SK-N-SH (cell line): ENCODE measurements at regions not wholly inside any gene's neighbourhood (a gene's known extent, or its start where the extent isn't known, plus 50 kb on each side); places are given as distances from the start of the nearest gene placed in this dataset.
A peak's percentile ranks its signal among the peaks of the same experiment; 100 is the strongest.

Source experiments
- CTCF ChIA-PET: fragments of 300-600, 350-600 bp; formaldehyde crosslinking; extraction: SDS; loops from one replicate; lab custom pipeline; 2021; lab: Yijun Ruan, JAX
- POLR2A ChIA-PET: fragments of 350-600 bp; sonication (Branson Sonifier 250); formaldehyde crosslinking; extraction: SDS; loops from one replicate; lab custom pipeline; 2020; ENCODE audit warnings: antibody characterized with exemption, inconsistent platforms; lab: Yijun Ruan, JAX
- DNase-seq: peaks from one replicate; pipeline ENCODE4 v3.0.0; 2012
- H2AFZ ChIP-seq: fragments of 200-600 bp; sonication (generic); 2 replicates; pipeline ENCODE4 v1.8.1; 2016; ENCODE audit warnings: antibody characterized with exemption, mild to moderate bottlenecking, low read depth
- H3F3A ChIP-seq: fragments of 200-600 bp; sonication (generic); replicated peaks from 2 replicates; pipeline ENCODE3; 2016; ENCODE audit warnings: antibody characterized with exemption, mild to moderate bottlenecking; ENCODE audit not compliant: insufficient read depth
- H3K27ac ChIP-seq, 2 experiments: fragments of 200-500 bp in 1 of 2; fragments of 200-600 bp in 1 of 2; sonication (Bioruptor generic) in 1 of 2; sonication (generic), shearing (Covaris generic) in 1 of 2; 2 replicates each; pipeline versions ENCODE4 v1.5.1 to v1.6.1; 2014 to 2016; ENCODE audit warnings: low read depth in 2 of 2, inconsistent platforms in 1 of 2, low read length in 1 of 2, mild to moderate bottlenecking in 1 of 2, mixed read lengths in 1 of 2
- H3K27me3 ChIP-seq: fragments of 200-600 bp; sonication (generic), shearing (Covaris generic); 2 replicates; pipeline ENCODE4 v1.6.1; 2016; ENCODE audit warnings: mixed run types; ENCODE audit not compliant: insufficient read depth
- H3K36me3 ChIP-seq, 2 experiments: fragments of 200-500 bp in 1 of 2; fragments of 200-600 bp in 1 of 2; sonication (Bioruptor generic) in 1 of 2; sonication (generic) in 1 of 2; replicated peaks in 1 of 2; 2 replicates each; pipeline versions ENCODE3 to v1.5.1; 2014 to 2016; ENCODE audit warnings: low read length in 1 of 2, mild to moderate bottlenecking in 1 of 2; ENCODE audit not compliant: insufficient read depth in 2 of 2, control insufficient read depth in 1 of 2
- H3K4me1 ChIP-seq, 2 experiments: fragments of 200-500 bp in 1 of 2; fragments of 200-600 bp in 1 of 2; sonication (Bioruptor generic) in 1 of 2; sonication (generic), shearing (Covaris generic) in 1 of 2; 2 replicates each; pipeline versions ENCODE4 v1.5.1 to v1.6.1; 2014 to 2016; ENCODE audit warnings: low read depth in 1 of 2, low read length in 1 of 2, mixed run types in 1 of 2; ENCODE audit not compliant: insufficient read depth in 2 of 2, control insufficient read depth in 1 of 2
- H3K4me2 ChIP-seq: fragments of 200-600 bp; sonication (generic), shearing (Covaris generic); 2 replicates; pipeline ENCODE4 v1.6.1; 2017; ENCODE audit warnings: mixed run types
- H3K4me3 ChIP-seq, 2 experiments: fragments of 200-500 bp in 1 of 2; fragments of 200-600 bp in 1 of 2; sonication (Bioruptor generic) in 1 of 2; sonication (generic), shearing (Covaris generic) in 1 of 2; 2 replicates each; pipeline versions ENCODE4 v1.5.1 to v1.8.1; 2014 to 2016; ENCODE audit warnings: low read depth in 2 of 2, inconsistent platforms in 1 of 2, low read length in 1 of 2, mild to moderate bottlenecking in 1 of 2, mixed read lengths in 1 of 2, moderate library complexity in 1 of 2
- H3K79me2 ChIP-seq: fragments of 200-600 bp; sonication (generic); 2 replicates; pipeline ENCODE4 v1.8.1; 2017; ENCODE audit warnings: mild to moderate bottlenecking; ENCODE audit not compliant: insufficient read depth
- H3K9ac ChIP-seq: fragments of 200-600 bp; sonication (generic); 2 replicates; pipeline ENCODE4 v1.6.1; 2017; ENCODE audit warnings: mixed run types
- H3K9me2 ChIP-seq: fragments of 200-600 bp; sonication (generic); 2 replicates; pipeline ENCODE4 v1.6.1; 2017; ENCODE audit warnings: mixed run types
- H3K9me3 ChIP-seq: fragments of 200-600 bp; sonication (generic); 2 replicates; pipeline ENCODE4 v1.6.1; 2017; ENCODE audit warnings: mixed run types, mild to moderate bottlenecking, moderate library complexity
- H4K20me1 ChIP-seq: fragments of 200-600 bp; sonication (generic); 2 replicates; pipeline ENCODE4 v1.6.1; 2017; ENCODE audit warnings: mild to moderate bottlenecking, mixed run types; ENCODE audit not compliant: insufficient read depth
- CTCF ChIP-seq: fragments of 200-600 bp; sonication (generic); IDR thresholded peaks from 2 replicates; pipeline ENCODE4 v1.6.1; 2017; ENCODE audit warnings: antibody characterized with exemption, mild to moderate bottlenecking, moderate library complexity
- FOXJ3 ChIP-seq: sonication (generic); formaldehyde crosslinking; IDR thresholded peaks from 2 replicates; pipeline ENCODE4 v1.5.1; 2020; ENCODE audit warnings: mild to moderate bottlenecking, missing genetic modification reagents
- GATA2 ChIP-seq: sonication (generic); formaldehyde crosslinking; IDR thresholded peaks from 2 replicates; pipeline ENCODE4 v1.5.0; 2020; ENCODE audit warnings: mild to moderate bottlenecking, missing genetic modification reagents
- JUND ChIP-seq: IDR thresholded peaks from 2 replicates; pipeline ENCODE4 v1.4.0; 2012
- MAX ChIP-seq: IDR thresholded peaks from 2 replicates; pipeline ENCODE4 v1.4.0; 2012; ENCODE audit warnings: low read depth
- MXI1 ChIP-seq: IDR thresholded peaks from 2 replicates; pipeline ENCODE4 v1.6.1; 2012; ENCODE audit warnings: mild to moderate bottlenecking, low read depth, low read length, improper control_type of control experiment
- NFIC ChIP-seq: IDR thresholded peaks from 2 replicates; pipeline ENCODE4 v1.4.0; 2012; ENCODE audit warnings: borderline replicate concordance
- POLR2AphosphoS5 ChIP-seq: IDR thresholded peaks from 2 replicates; pipeline ENCODE4 v1.6.1; 2012; ENCODE audit warnings: low read depth, low read length
- REST ChIP-seq: IDR thresholded peaks from 2 replicates; pipeline ENCODE4 v1.6.1; 2012; ENCODE audit warnings: mild to moderate bottlenecking, low read depth, low read length, moderate library complexity
- RFX5 ChIP-seq: IDR thresholded peaks from 2 replicates; pipeline ENCODE4 v1.6.1; 2012; ENCODE audit warnings: mild to moderate bottlenecking, improper control_type of control experiment, low read length
- TAF1 ChIP-seq: IDR thresholded peaks from 2 replicates; pipeline ENCODE4 v1.6.1; 2012; ENCODE audit warnings: low read depth, mild to moderate bottlenecking, low read length, moderate library complexity, borderline replicate concordance
- TEAD4 ChIP-seq: IDR thresholded peaks from 2 replicates; pipeline ENCODE4 v1.4.0; 2012; ENCODE audit warnings: mild to moderate bottlenecking, borderline replicate concordance; ENCODE audit not compliant: insufficient read depth
- YY1 ChIP-seq: IDR thresholded peaks from 2 replicates; pipeline ENCODE4 v1.4.0; 2012; ENCODE audit warnings: low read depth, mild to moderate bottlenecking
- WGBS: methylation state at CpG from one replicate; pipeline ENCODE4 v1.1.6; 2017; ENCODE audit warnings: low lambda C conversion rate; 5-methylcytosine and 5-hydroxymethylcytosine counted together
- TF ChIP-seq, protein P1 (sequence below): IDR thresholded peaks from 2 replicates; pipeline ENCODE4; 2012
- TF ChIP-seq, protein P2 (sequence below): fragments of 150-350 bp; IDR thresholded peaks from 2 replicates; pipeline ENCODE4 v1.6.1; 2017; ENCODE audit warnings: antibody characterized with exemption, low read length, low read depth, borderline replicate concordance

DNA sequence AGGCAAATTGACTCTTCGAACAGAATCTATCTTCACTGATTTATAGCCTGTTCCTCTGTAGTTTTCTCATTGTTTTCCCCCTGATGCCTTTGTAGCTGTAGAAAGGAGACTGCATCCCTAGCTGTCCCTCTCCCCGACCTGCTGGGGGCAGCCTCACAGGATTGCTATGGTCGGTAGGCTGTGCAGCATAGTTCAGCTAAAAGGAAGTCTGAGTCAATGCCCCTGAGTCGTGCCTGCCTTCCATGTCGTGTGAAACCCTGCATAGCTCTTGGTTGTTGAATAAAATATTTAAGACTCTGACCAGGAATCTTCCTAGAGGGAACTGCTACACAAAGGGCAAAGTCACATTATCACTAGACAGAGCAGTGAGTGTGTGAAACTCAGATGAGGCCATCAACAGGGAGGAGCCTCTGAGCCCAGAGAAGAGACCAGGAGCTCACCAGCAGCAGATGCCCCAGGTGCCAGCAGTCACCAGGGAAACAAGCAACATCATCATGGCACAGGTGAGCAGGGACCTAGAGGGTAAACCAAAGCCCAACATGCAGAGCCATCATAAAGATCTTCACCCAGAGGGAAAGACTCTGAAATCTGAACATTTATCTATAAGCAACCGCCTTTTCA is 108.4 kb upstream of the NBEA start:
- H3K27ac ChIP-seq: no peak overlapping the region
- no peaks in the 10 kb centered on the region for H4K20me1 ChIP-seq
- H3K4me2 ChIP-seq: no peak overlapping the region
- H3K4me1 ChIP-seq: no peaks in the 10 kb centered on the region
- no peak overlapping the region for H3K4me3 ChIP-seq
- H2AFZ ChIP-seq: no peak overlapping the region
- no peaks in the 10 kb centered on the region for H3K27me3 ChIP-seq
- TF ChIP-seq FOXJ3 (CRISPR knock-in tag): no peak
- no peak for TF ChIP-seq TAF1
- TF ChIP-seq, protein P1, sequence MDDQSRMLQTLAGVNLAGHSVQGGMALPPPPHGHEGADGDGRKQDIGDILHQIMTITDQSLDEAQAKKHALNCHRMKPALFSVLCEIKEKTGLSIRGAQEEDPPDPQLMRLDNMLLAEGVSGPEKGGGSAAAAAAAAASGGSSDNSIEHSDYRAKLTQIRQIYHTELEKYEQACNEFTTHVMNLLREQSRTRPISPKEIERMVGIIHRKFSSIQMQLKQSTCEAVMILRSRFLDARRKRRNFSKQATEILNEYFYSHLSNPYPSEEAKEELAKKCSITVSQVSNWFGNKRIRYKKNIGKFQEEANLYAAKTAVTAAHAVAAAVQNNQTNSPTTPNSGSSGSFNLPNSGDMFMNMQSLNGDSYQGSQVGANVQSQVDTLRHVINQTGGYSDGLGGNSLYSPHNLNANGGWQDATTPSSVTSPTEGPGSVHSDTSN: no peak
- peak; percentile 15; the same call in 1 of the 2 replicates for TF ChIP-seq CTCF
- no peak for TF ChIP-seq REST
- no peak for TF ChIP-seq MAX
- TF ChIP-seq GATA2 (CRISPR knock-in tag): no peak
- TF ChIP-seq, all 33 proteins: peak for 1
- H3F3A ChIP-seq: no peaks in the 10 kb centered on the region
- H3K9me3 ChIP-seq: no peaks in the 10 kb centered on the region
- H3K9me2 ChIP-seq: no peaks in the 10 kb centered on the region
- no peaks in the 10 kb centered on the region for H3K36me3 ChIP-seq
- ChIA-PET CTCF (interaction anchor here (1.3 kb wide), 1 partner anchor 8 kb away, joined by 3 read pairs; no protein-coding TSS in a partner anchor), POLR2A (no interaction called here)
- no peak overlapping the region for H3K9ac ChIP-seq
- no peak for DNase-seq
- H3K79me2 ChIP-seq: no peaks in the 10 kb centered on the region
- WGBS: 30% methylated on average over 6 of the region's 6 CpGs

DNA sequence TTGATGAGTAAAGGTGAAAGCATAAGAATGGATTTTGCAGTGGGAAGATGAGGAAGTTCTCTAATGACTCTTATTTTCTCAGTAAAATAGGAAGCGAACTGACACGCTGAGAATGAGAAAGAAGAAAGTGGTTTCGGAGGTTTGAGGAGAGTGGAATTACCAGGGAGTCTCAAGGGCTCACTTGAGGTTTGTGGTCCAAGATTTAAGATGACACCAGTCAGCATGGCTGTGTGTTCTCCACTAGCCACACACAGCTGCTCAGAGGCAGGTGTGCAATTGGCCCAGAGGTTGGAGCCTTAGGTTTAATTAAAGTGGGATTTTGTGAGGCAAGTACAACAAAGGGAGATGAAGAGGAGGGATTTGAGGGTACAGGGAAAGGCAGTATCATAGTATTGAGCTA is 99.6 kb upstream of the NBEA start:
- Histone ChIP-seq H2AFZ (no peak overlapping the region), H3F3A (no peaks in the 10 kb centered on the region), H3K9ac (no peak overlapping the region), H3K79me2 (no peaks in the 10 kb centered on the region), H3K27ac (no peak overlapping the region), H3K4me3 (no peak overlapping the region), H3K36me3 (no peaks in the 10 kb centered on the region), H3K9me3 (no peaks in the 10 kb centered on the region), H4K20me1 (no peaks in the 10 kb centered on the region), H3K9me2 (no peaks in the 10 kb centered on the region), H3K4me1 (no peaks in the 10 kb centered on the region), H3K4me2 (no peak overlapping the region), H3K27me3 (peaks cover 4% of the 10 kb centered on the region; the same call in 1 of the 2 replicates)
- ChIA-PET POLR2A (no interaction called here), CTCF (no interaction called here)
- 85% methylated on average over 3 of the region's 3 CpGs for WGBS
- DNase-seq: no peak
- TF ChIP-seq RFX5 (no peak), CTCF (no peak), TEAD4 (no peak), MAX (no peak), JUND (no peak), YY1 (no peak), POLR2AphosphoS5 (no peak), MXI1 (no peak), NFIC (no peak)
- TF ChIP-seq, protein P2, sequence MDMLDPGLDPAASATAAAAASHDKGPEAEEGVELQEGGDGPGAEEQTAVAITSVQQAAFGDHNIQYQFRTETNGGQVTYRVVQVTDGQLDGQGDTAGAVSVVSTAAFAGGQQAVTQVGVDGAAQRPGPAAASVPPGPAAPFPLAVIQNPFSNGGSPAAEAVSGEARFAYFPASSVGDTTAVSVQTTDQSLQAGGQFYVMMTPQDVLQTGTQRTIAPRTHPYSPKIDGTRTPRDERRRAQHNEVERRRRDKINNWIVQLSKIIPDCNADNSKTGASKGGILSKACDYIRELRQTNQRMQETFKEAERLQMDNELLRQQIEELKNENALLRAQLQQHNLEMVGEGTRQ: no peak
